ENCODE measurements at regions not wholly inside any gene's neighbourhood (a gene's known extent, or its start where the extent isn't known, plus 50 kb on each side); places are given as distances from the start of the nearest gene placed in this dataset.
"Not testable (repeated sequence)": the region's sequence is repeated elsewhere in the genome, so short reads cannot be mapped to it uniquely, and the experiment has no call there.

- Mint-ChIP-seq H3K9me3 (no peaks in the 10 kb centered on the region), H3K27ac (no peak overlapping the region), H3K27me3 (peaks cover 3% of the 10 kb centered on the region), H3K4me3 (no peak overlapping the region), H3K4me1 (no peaks in the 10 kb centered on the region), H3K36me3 (ENCODE audit: low read depth) (no peaks in the 10 kb centered on the region)
- DNase-seq: no peak
- intact Hi-C loops (cut with micrococcal nuclease): no loop called here
These were observed 645.2 kb downstream of the LMO4 start for GRCh38 chr1:87973896-87974295.

GRCh38 chr1:87976316-87976715, 647.6 kb downstream of the LMO4 start:
- peaks cover 4% of the 10 kb centered on the region for H3K27me3 Mint-ChIP-seq
- no peak overlapping the region for H3K27ac Mint-ChIP-seq

GRCh38 chr1:87977145-87977544, 648.5 kb downstream of the LMO4 start:
- DNase-seq: no peak
- no peaks in the 10 kb centered on the region for H3K36me3 Mint-ChIP-seq (ENCODE audit: low read depth)
- intact Hi-C loops (cut with micrococcal nuclease): no loop called here
- H3K9me3 Mint-ChIP-seq: no peaks in the 10 kb centered on the region
- no peaks in the 10 kb centered on the region for H3K4me1 Mint-ChIP-seq
- H3K4me3 Mint-ChIP-seq: no peak overlapping the region
- H3K27me3 Mint-ChIP-seq: peaks cover 4% of the 10 kb centered on the region
- H3K27ac Mint-ChIP-seq: no peak overlapping the region

More at GRCh38 chr1:87976316-87976715, 647.6 kb downstream of the LMO4 start:
- no peaks in the 10 kb centered on the region for H3K4me1 Mint-ChIP-seq
- H3K36me3 Mint-ChIP-seq (ENCODE audit: low read depth): no peaks in the 10 kb centered on the region
- H3K9me3 Mint-ChIP-seq: no peaks in the 10 kb centered on the region
- intact Hi-C loops (cut with micrococcal nuclease): no loop called here
- no peak for DNase-seq
- H3K4me3 Mint-ChIP-seq: no peak overlapping the region

- DNase-seq: no peak
- Mint-ChIP-seq H3K36me3 (ENCODE audit: low read depth) (no peaks in the 10 kb centered on the region), H3K4me1 (no peaks in the 10 kb centered on the region), H3K27me3 (peaks cover 4% of the 10 kb centered on the region), H3K9me3 (no peaks in the 10 kb centered on the region), H3K27ac (no peak overlapping the region), H3K4me3 (no peak overlapping the region)
- intact Hi-C loops (cut with micrococcal nuclease): no loop called here
These were observed 650.4 kb downstream of the LMO4 start for GRCh38 chr1:87979079-87979478.

- peaks cover 4% of the 10 kb centered on the region for H3K27me3 Mint-ChIP-seq
- no peaks in the 10 kb centered on the region for H3K9me3 Mint-ChIP-seq
- no peaks in the 10 kb centered on the region for H3K36me3 Mint-ChIP-seq (ENCODE audit: low read depth)
- H3K4me1 Mint-ChIP-seq: no peaks in the 10 kb centered on the region
- DNase-seq: no peak
- no peak overlapping the region for H3K4me3 Mint-ChIP-seq
- intact Hi-C loops (cut with micrococcal nuclease): no loop called here
- no peak overlapping the region for H3K27ac Mint-ChIP-seq
These were observed 651.8 kb downstream of the LMO4 start for GRCh38 chr1:87980494-87980893.

- Mint-ChIP-seq H3K36me3 (ENCODE audit: low read depth) (no peaks in the 10 kb centered on the region), H3K9me3 (no peaks in the 10 kb centered on the region), H3K4me1 (no peaks in the 10 kb centered on the region), H3K4me3 (no peak overlapping the region), H3K27me3 (peaks cover 4% of the 10 kb centered on the region), H3K27ac (no peak overlapping the region)
- DNase-seq: no peak
- intact Hi-C loops (cut with micrococcal nuclease): no loop called here
These were observed 652.7 kb downstream of the LMO4 start for GRCh38 chr1:87981386-87981785.

- Mint-ChIP-seq H3K9me3 (no peaks in the 10 kb centered on the region), H3K27me3 (peaks cover 4% of the 10 kb centered on the region), H3K4me1 (no peaks in the 10 kb centered on the region), H3K27ac (no peak overlapping the region), H3K36me3 (ENCODE audit: low read depth) (no peaks in the 10 kb centered on the region), H3K4me3 (no peak overlapping the region)
- intact Hi-C loops (cut with micrococcal nuclease): no loop called here
- no peak for DNase-seq
These were observed 653.1 kb downstream of the LMO4 start for GRCh38 chr1:87981810-87982209.

GRCh38 chr1:87983841-87984240, 655.2 kb downstream of the LMO4 start:
- Mint-ChIP-seq H3K36me3 (ENCODE audit: low read depth) (no peaks in the 10 kb centered on the region), H3K27ac (no peak overlapping the region), H3K9me3 (no peaks in the 10 kb centered on the region), H3K4me3 (no peak overlapping the region), H3K27me3 (peaks cover 1% of the 10 kb centered on the region), H3K4me1 (no peaks in the 10 kb centered on the region)
- DNase-seq: no peak
- intact Hi-C loops (cut with micrococcal nuclease): no loop called here

GRCh38 chr1:87985071-87985470, 656.4 kb downstream of the LMO4 start:
- Mint-ChIP-seq H3K4me3 (no peak overlapping the region), H3K27ac (no peak overlapping the region), H3K27me3 (peaks cover 1% of the 10 kb centered on the region), H3K9me3 (no peaks in the 10 kb centered on the region), H3K36me3 (ENCODE audit: low read depth) (no peaks in the 10 kb centered on the region), H3K4me1 (no peaks in the 10 kb centered on the region)
- no peak for DNase-seq
- intact Hi-C loops (cut with micrococcal nuclease): no loop called here

GRCh38 chr1:87986130-87986866, 657.6 kb downstream of the LMO4 start:
- Mint-ChIP-seq H3K4me1 (no peaks in the 10 kb centered on the region), H3K27me3 (no peaks in the 10 kb centered on the region)

GRCh38 chr1:87989346-87989745, 660.7 kb downstream of the LMO4 start:
- H3K4me3 Mint-ChIP-seq: no peak overlapping the region
- no peak for DNase-seq
- intact Hi-C loops (cut with micrococcal nuclease): no loop called here
- H3K27ac Mint-ChIP-seq: no peak overlapping the region
- H3K36me3 Mint-ChIP-seq (ENCODE audit: low read depth): no peaks in the 10 kb centered on the region
- no peaks in the 10 kb centered on the region for H3K27me3 Mint-ChIP-seq
- H3K4me1 Mint-ChIP-seq: no peaks in the 10 kb centered on the region
- H3K9me3 Mint-ChIP-seq: no peaks in the 10 kb centered on the region

More at GRCh38 chr1:87986130-87986866, 657.6 kb downstream of the LMO4 start:
- intact Hi-C loops (cut with micrococcal nuclease): no loop called here
- no peaks in the 10 kb centered on the region for H3K9me3 Mint-ChIP-seq
- DNase-seq: no peak
- H3K27ac Mint-ChIP-seq: no peak overlapping the region
- no peak overlapping the region for H3K4me3 Mint-ChIP-seq
- no peaks in the 10 kb centered on the region for H3K36me3 Mint-ChIP-seq (ENCODE audit: low read depth)

- H3K36me3 Mint-ChIP-seq (ENCODE audit: low read depth); H3K4me3 Mint-ChIP-seq; H3K27ac Mint-ChIP-seq; DNase-seq; H3K9me3 Mint-ChIP-seq; intact Hi-C loops (cut with micrococcal nuclease); H3K27me3 Mint-ChIP-seq; H3K4me1 Mint-ChIP-seq: not testable (repeated sequence)
These were observed 663.9 kb downstream of the LMO4 start for GRCh38 chr1:87992536-87992935.

GRCh38 chr1:87993051-87993450, 664.4 kb downstream of the LMO4 start:
- no peaks in the 10 kb centered on the region for H3K9me3 Mint-ChIP-seq
- intact Hi-C loops (cut with micrococcal nuclease): no loop called here
- DNase-seq: no peak
- H3K4me3 Mint-ChIP-seq: no peak overlapping the region
- H3K27ac Mint-ChIP-seq: no peak overlapping the region
- H3K27me3 Mint-ChIP-seq: no peaks in the 10 kb centered on the region
- no peaks in the 10 kb centered on the region for H3K36me3 Mint-ChIP-seq (ENCODE audit: low read depth)
- no peaks in the 10 kb centered on the region for H3K4me1 Mint-ChIP-seq

GRCh38 chr1:87999852-88000251, 671.2 kb downstream of the LMO4 start:
- no peak for DNase-seq
- H3K36me3 Mint-ChIP-seq (ENCODE audit: low read depth): no peaks in the 10 kb centered on the region
- H3K9me3 Mint-ChIP-seq: no peaks in the 10 kb centered on the region
- H3K4me3 Mint-ChIP-seq: no peak overlapping the region
- H3K27me3 Mint-ChIP-seq: no peaks in the 10 kb centered on the region
- intact Hi-C loops (cut with micrococcal nuclease): no loop called here
- H3K4me1 Mint-ChIP-seq: no peaks in the 10 kb centered on the region
- no peak overlapping the region for H3K27ac Mint-ChIP-seq

GRCh38 chr1:88001460-88001859, 672.8 kb downstream of the LMO4 start:
- Mint-ChIP-seq H3K4me3 (no peak overlapping the region), H3K27me3 (no peaks in the 10 kb centered on the region), H3K9me3 (no peaks in the 10 kb centered on the region), H3K36me3 (ENCODE audit: low read depth) (no peaks in the 10 kb centered on the region), H3K27ac (no peak overlapping the region), H3K4me1 (no peaks in the 10 kb centered on the region)
- intact Hi-C loops (cut with micrococcal nuclease): no loop called here
- DNase-seq: no peak
